HepG2 (cell line): ENCODE measurements at regions not wholly inside any gene's neighbourhood (a gene's known extent, or its start where the extent isn't known, plus 50 kb on each side); places are given as distances from the start of the nearest gene placed in this dataset.

Experiments used
- MNT ChIP-seq: fragments of 450-650 bp; IDR thresholded peaks from 2 replicates; pipeline ENCODE4 v1.6.1; 2016
- PHB2 ChIP-seq: fragments of 450-650 bp; IDR thresholded peaks from 2 replicates; pipeline ENCODE4 v1.6.1; 2018; ENCODE audit not compliant: partially characterized antibody
- POLR2A ChIP-seq, 2 experiments: IDR thresholded peaks; 2 replicates each; pipeline ENCODE4 v1.6.1; 2011; ENCODE audit warnings: low read depth in 2 of 2, low read length in 2 of 2, mild to moderate bottlenecking in 1 of 2, moderate library complexity in 1 of 2; ENCODE audit not compliant: insufficient read depth in 1 of 2
- REPIN1 ChIP-seq: sonication (generic); formaldehyde crosslinking; IDR thresholded peaks from 2 replicates; pipeline ENCODE4 v1.8.0; 2022; ENCODE audit warnings: missing genetic modification reagents, low read depth, mild to moderate bottlenecking, borderline replicate concordance
- ZBTB2 ChIP-seq: sonication (generic); formaldehyde crosslinking; IDR thresholded peaks from 2 replicates; pipeline ENCODE4 v1.8.0; 2022; ENCODE audit warnings: low read depth, missing genetic modification reagents
- ZNF296 ChIP-seq: sonication (generic); formaldehyde crosslinking; conservative IDR thresholded peaks from 2 replicates; pipeline ENCODE4 v1.5.0; 2020; ENCODE audit warnings: mild to moderate bottlenecking, missing genetic modification reagents
- ZNF776 ChIP-seq: sonication (generic); formaldehyde crosslinking; IDR thresholded peaks from 2 replicates; pipeline ENCODE4 v1.4.0; 2020; ENCODE audit warnings: mild to moderate bottlenecking, missing genetic modification reagents

GRCh38 chr6:98280492-98280891 is 553.9 kb upstream of the POU3F2 start:
- TF ChIP-seq POLR2A (IDR thresholded peaks at IDR 0.05; ENCODE audit: insufficient read depth in 1 of 2, low read depth in 2 of 2, low read length in 2 of 2) (no peak), ZNF296 (CRISPR knock-in tag) (no peak), MNT (no peak), ZNF776 (no peak), REPIN1 (CRISPR knock-in tag) (no peak), PHB2 (no peak), ZBTB2 (no peak)
